LNCaP clone FGC (cell line): ENCODE measurements at regions not wholly inside any gene's neighbourhood (a gene's known extent, or its start where the extent isn't known, plus 50 kb on each side); places are given as distances from the start of the nearest gene placed in this dataset.

Experiments used
- DNase-seq: peaks from one replicate; pipeline ENCODE4 v3.0.0-alpha.2; 2011; ENCODE audit warnings: low read depth
- H3K4me3 ChIP-seq: 2 replicates; pipeline ENCODE4 v1.5.1; 2011; ENCODE audit warnings: mild to moderate bottlenecking, low read depth, low read length, control low read depth
- CTCF ChIP-seq: IDR thresholded peaks from 2 replicates; pipeline ENCODE4 v1.5.1; 2012; ENCODE audit warnings: mild to moderate bottlenecking; ENCODE audit not compliant: control insufficient read depth, insufficient read depth; ENCODE audit errors: extremely low read depth

GRCh38 chrX:36436361-36436760, 516.8 kb downstream of the CFAP47 start:
- no peak for TF ChIP-seq CTCF
- no peak for DNase-seq
- H3K4me3 ChIP-seq: no peak overlapping the region

DNA sequence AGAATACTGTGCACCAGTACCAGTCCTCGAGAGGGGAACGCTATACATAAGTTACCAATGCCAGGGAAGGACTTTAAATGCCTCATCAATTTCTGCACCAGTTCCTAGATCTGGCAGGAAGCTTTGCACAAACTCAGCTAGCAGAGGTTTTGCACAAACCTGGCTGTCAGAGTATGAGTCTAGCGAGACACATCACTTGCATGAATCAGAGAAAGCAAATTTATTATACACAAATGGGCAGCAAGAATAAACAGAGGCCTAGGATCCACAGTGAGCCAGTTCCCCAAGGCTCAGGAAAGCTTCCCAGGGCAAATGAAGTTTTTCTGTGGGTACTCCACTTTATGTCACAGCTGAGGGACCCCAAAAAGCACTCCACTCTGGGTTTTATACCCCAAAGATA, 523.5 kb downstream of the CFAP47 start:
- no peak for TF ChIP-seq CTCF
- no peak for DNase-seq
- no peak overlapping the region for H3K4me3 ChIP-seq

DNA sequence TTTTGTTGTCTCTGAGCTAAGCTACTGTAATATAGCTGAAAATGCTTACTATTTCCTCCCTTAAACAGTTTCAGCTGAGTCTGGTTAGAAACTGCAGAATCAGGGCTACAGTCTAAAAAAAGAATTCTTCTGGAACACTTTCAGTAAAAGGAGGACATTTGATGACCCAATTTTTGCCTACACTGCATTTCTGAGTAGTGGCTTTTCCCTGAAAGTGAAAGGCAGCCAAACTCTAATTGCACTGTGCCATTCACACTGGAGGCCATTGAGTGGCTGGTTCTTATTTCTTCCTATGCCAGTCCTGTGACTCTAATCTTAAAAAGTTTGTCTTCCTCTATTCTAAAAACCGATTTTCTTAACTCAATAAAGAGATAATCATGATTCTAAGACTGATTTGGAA, 526.0 kb downstream of the CFAP47 start:
- no peak for DNase-seq
- no peak overlapping the region for H3K4me3 ChIP-seq
- TF ChIP-seq CTCF: no peak

- H3K4me3 ChIP-seq: no peak overlapping the region
- no peak for DNase-seq
- no peak for TF ChIP-seq CTCF
Measured at GRCh38 chrX:36462142-36462541, 542.6 kb downstream of the CFAP47 start.

GRCh38 chrX:36480441-36480990, 527.6 kb upstream of the FAM47C start:
- no peak for DNase-seq
- no peak for TF ChIP-seq CTCF
- no peak overlapping the region for H3K4me3 ChIP-seq

DNA sequence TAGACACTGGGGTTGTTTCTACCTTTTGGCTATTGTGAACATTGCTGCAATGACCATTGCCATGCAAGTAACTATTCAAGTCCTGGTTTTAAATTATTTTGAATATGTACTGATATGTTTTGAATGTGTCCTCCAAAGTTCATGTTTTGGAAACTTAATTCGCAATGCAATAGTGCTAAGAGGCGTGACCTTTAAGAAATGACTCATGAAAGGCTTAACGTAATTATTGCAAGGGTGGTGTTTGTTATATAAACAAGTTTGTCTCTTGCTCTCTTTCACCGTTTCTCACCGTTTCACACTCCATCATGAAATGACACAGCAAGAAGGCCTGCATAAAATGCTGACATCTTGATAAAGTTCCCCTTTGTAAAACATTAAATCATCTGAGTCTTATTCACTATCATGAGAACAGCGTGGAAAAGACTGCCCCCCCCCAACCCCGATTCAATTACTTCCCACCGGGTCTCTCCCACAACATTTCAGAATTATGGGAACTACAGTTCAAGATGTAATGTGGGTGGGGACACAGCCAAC, 506.9 kb upstream of the FAM47C start:
- no peak overlapping the region for H3K4me3 ChIP-seq
- no peak for DNase-seq
- TF ChIP-seq CTCF: no peak

DNA sequence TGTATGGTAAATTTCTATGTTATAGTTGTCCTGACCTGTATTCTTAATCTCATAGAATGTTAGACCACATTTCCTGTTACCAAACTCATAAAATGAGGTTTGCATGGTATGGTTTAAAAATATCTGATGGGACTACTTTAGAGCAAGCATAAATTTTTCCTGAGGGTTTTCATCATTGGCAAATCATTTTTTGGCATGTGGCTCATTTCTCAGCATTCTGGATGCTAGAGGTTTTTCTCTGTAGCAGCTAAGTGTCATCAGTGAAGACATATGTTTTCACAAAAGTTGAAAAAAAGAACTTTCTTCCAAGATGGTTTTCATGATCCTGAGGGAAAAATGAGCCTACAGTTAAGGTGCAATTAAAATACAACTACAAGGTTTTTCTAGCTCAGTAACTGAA, 503.5 kb upstream of the FAM47C start:
- TF ChIP-seq CTCF: no peak
- no peak for DNase-seq

More for the DNA sequence above, 503.5 kb upstream of the FAM47C start:
- H3K4me3 ChIP-seq: no peak overlapping the region
